H9 (cell line): ENCODE measurements at regions not wholly inside any gene's neighbourhood (a gene's known extent, or its start where the extent isn't known, plus 50 kb on each side); places are given as distances from the start of the nearest gene placed in this dataset.

Experiments
- DNase-seq: peaks from one replicate; pipeline ENCODE4 v3.0.0-alpha.2; 2017
- H2AFZ ChIP-seq: one replicate; pipeline ENCODE4 v1.6.1; 2013; ENCODE audit warnings: mild to moderate bottlenecking, low read length, control low read depth, moderate library complexity
- H2AK5ac ChIP-seq: 2 replicates; pipeline ENCODE4 v1.6.1; 2013; ENCODE audit warnings: low read length, control low read depth, mixed read lengths; ENCODE audit not compliant: insufficient read length
- H2BK120ac ChIP-seq: one replicate; pipeline ENCODE4 v1.6.1; 2013; ENCODE audit warnings: low read depth, mild to moderate bottlenecking, low read length, control low read depth, inconsistent platforms; ENCODE audit not compliant: poor library complexity, severe bottlenecking
- H2BK12ac ChIP-seq: 2 replicates; pipeline ENCODE4 v1.6.1; 2013; ENCODE audit warnings: low read length, control low read depth, mixed read lengths, low read depth; ENCODE audit not compliant: insufficient read length
- H2BK15ac ChIP-seq: 2 replicates; pipeline ENCODE4 v1.6.1; 2013; ENCODE audit warnings: low read depth, low read length, control low read depth
- H2BK20ac ChIP-seq: one replicate; pipeline ENCODE4 v1.6.1; 2013; ENCODE audit warnings: low read depth, mild to moderate bottlenecking, low read length, control low read depth, inconsistent platforms; ENCODE audit not compliant: poor library complexity, severe bottlenecking
- H2BK5ac ChIP-seq: 2 replicates; pipeline ENCODE4 v1.6.1; 2013; ENCODE audit warnings: low read length, control low read depth, mixed read lengths; ENCODE audit not compliant: insufficient read length
- H3K14ac ChIP-seq: 2 replicates; pipeline ENCODE4 v1.6.1; 2013; ENCODE audit warnings: low read length, control low read depth; ENCODE audit not compliant: insufficient read depth
- H3K18ac ChIP-seq: 2 replicates; pipeline ENCODE4 v1.6.1; 2013; ENCODE audit warnings: low read depth, mild to moderate bottlenecking, mixed read lengths, low read length, control low read depth; ENCODE audit not compliant: insufficient read length
- H3K23ac ChIP-seq: 2 replicates; pipeline ENCODE4 v1.6.1; 2013; ENCODE audit warnings: low read length, control low read depth, mixed read lengths, low read depth; ENCODE audit not compliant: insufficient read length
- H3K23me2 ChIP-seq: 2 replicates; pipeline ENCODE4 v1.6.1; 2013; ENCODE audit warnings: low read depth, mild to moderate bottlenecking, mixed read lengths, low read length, control low read depth; ENCODE audit not compliant: insufficient read length, poor library complexity, severe bottlenecking
- H3K27ac ChIP-seq: 2 replicates; pipeline ENCODE4 v1.5.1; 2013; ENCODE audit warnings: low read length, control low read depth, mixed read lengths, low read depth; ENCODE audit not compliant: insufficient read length
- H3K27me3 ChIP-seq: 2 replicates; pipeline ENCODE4 v1.6.1; 2013; ENCODE audit warnings: low read length, control low read depth, inconsistent platforms; ENCODE audit not compliant: insufficient read depth
- H3K4ac ChIP-seq: 2 replicates; pipeline ENCODE4 v1.6.1; 2013; ENCODE audit warnings: low read depth, mild to moderate bottlenecking, control low read depth, inconsistent platforms, low read length, moderate library complexity
- H3K4me1 ChIP-seq: 2 replicates; pipeline ENCODE4 v1.6.1; 2013; ENCODE audit warnings: low read length, control low read depth, inconsistent platforms; ENCODE audit not compliant: insufficient read depth
- H3K4me2 ChIP-seq: 2 replicates; pipeline ENCODE4 v1.6.1; 2013; ENCODE audit warnings: low read length, control low read depth, mixed read lengths; ENCODE audit not compliant: insufficient read length, insufficient read depth
- H3K56ac ChIP-seq: 2 replicates; pipeline ENCODE4 v1.6.1; 2013; ENCODE audit warnings: low read depth, mild to moderate bottlenecking, mixed read lengths, low read length, control low read depth; ENCODE audit not compliant: insufficient read length
- H3K79me1 ChIP-seq: 2 replicates; pipeline ENCODE4 v1.6.1; 2013; ENCODE audit warnings: low read depth, mild to moderate bottlenecking, moderate library complexity, low read length, control low read depth, inconsistent platforms; ENCODE audit not compliant: insufficient read depth, poor library complexity, severe bottlenecking
- H3K79me2 ChIP-seq: 2 replicates; pipeline ENCODE4 v1.6.1; 2013; ENCODE audit warnings: low read length, control low read depth, inconsistent platforms; ENCODE audit not compliant: insufficient read depth
- H3K9ac ChIP-seq: 2 replicates; pipeline ENCODE4 v1.6.1; 2013; ENCODE audit warnings: low read length, control low read depth, mixed read lengths; ENCODE audit not compliant: insufficient read length; ENCODE audit errors: extremely low read depth
- H3K9me3 ChIP-seq: one replicate; pipeline ENCODE4 v1.6.1; 2013; ENCODE audit warnings: low read depth, low read length, inconsistent platforms; ENCODE audit not compliant: control insufficient read depth
- H3T11ph ChIP-seq: one replicate; pipeline ENCODE4 v1.6.1; 2013; ENCODE audit warnings: mild to moderate bottlenecking, low read length, control low read depth, inconsistent platforms
- H4K20me1 ChIP-seq: one replicate; pipeline ENCODE4 v1.6.1; 2013; ENCODE audit not compliant: control insufficient read depth, insufficient read length, insufficient read depth
- H4K5ac ChIP-seq: 2 replicates; pipeline ENCODE4 v1.6.1; 2013; ENCODE audit warnings: low read depth, mild to moderate bottlenecking, mixed read lengths, low read length, control low read depth; ENCODE audit not compliant: insufficient read length
- H4K8ac ChIP-seq: replicated peaks from 2 replicates; pipeline ENCODE4 v1.6.1; 2013; ENCODE audit warnings: low read length, control low read depth, mixed read lengths, low read depth; ENCODE audit not compliant: insufficient read length
- H4K91ac ChIP-seq: 2 replicates; pipeline ENCODE4 v1.6.1; 2013; ENCODE audit warnings: low read depth, mild to moderate bottlenecking, moderate library complexity, mixed read lengths, low read length, control low read depth; ENCODE audit not compliant: insufficient read length
- H3K27ac Mint-ChIP-seq, 3 experiments: 2 replicates in 2 of 3; 3 replicates in 1 of 3; pipeline ENCODE4 v1.8.0; 2020 to 2021; ENCODE audit warnings: mixed read lengths in 3 of 3, mild to moderate bottlenecking in 1 of 3, moderate library complexity in 1 of 3
- H3K27me3 Mint-ChIP-seq: 2 replicates; pipeline ENCODE4 v1.8.0; 2021; ENCODE audit warnings: low read depth, mild to moderate bottlenecking, moderate library complexity, mixed read lengths
- H3K36me3 Mint-ChIP-seq, 3 experiments: 2 replicates in 2 of 3; 3 replicates in 1 of 3; pipeline ENCODE4 v1.8.0; 2020 to 2021; ENCODE audit warnings: low read depth in 3 of 3, mixed read lengths in 3 of 3; ENCODE audit not compliant: insufficient read depth in 1 of 3
- H3K4me1 Mint-ChIP-seq, 2 experiments: 2 replicates each; pipeline ENCODE4 v1.8.0; 2020; ENCODE audit warnings: mixed read lengths in 2 of 2
- H3K4me3 Mint-ChIP-seq, 2 experiments: 2 replicates in 1 of 2; 3 replicates in 1 of 2; pipeline ENCODE4 v1.8.0; 2020 to 2021; ENCODE audit warnings: mild to moderate bottlenecking in 2 of 2, mixed read lengths in 2 of 2, moderate library complexity in 1 of 2
- H3K9me3 Mint-ChIP-seq, 2 experiments: 2 replicates in 1 of 2; 3 replicates in 1 of 2; pipeline ENCODE4 v1.8.0; 2020; ENCODE audit warnings: mild to moderate bottlenecking in 2 of 2, mixed read lengths in 2 of 2, moderate library complexity in 1 of 2
- CTCF ChIP-seq: fragments of 200-600 bp; sonication (generic); conservative IDR thresholded peaks from 3 replicates; pipeline ENCODE4 v1.8.0; 2021; ENCODE audit warnings: antibody characterized with exemption, mild to moderate bottlenecking
- WGBS: extraction: QIAGEN DNeasy Blood & Tissue Kit; methylation state at CpG from one replicate; pipeline ENCODE4 v1.1.7; 2013; ENCODE audit warnings: missing lambda C conversion rate, low lambda C conversion rate, mixed read lengths; ENCODE audit not compliant: insufficient read length; ENCODE audit errors: extremely low coverage; 5-methylcytosine and 5-hydroxymethylcytosine counted together

- peaks cover 49% of the 10 kb centered on the region for H3K9me3 ChIP-seq
- WGBS: no CpG with 5 or more reads among the region's 3 CpGs
- no peak overlapping the region for H2AK5ac ChIP-seq
- H2BK120ac ChIP-seq: no peak overlapping the region
- H3K9ac ChIP-seq: no peak overlapping the region
- H3K27ac ChIP-seq: no peak overlapping the region
- H2BK5ac ChIP-seq: no peak overlapping the region
- no peak overlapping the region for H3K4me3 Mint-ChIP-seq
- no peaks in the 10 kb centered on the region for H3K79me1 ChIP-seq
- no peak for DNase-seq
- H2AFZ ChIP-seq: no peak overlapping the region
- H4K5ac ChIP-seq: no peak overlapping the region
- H4K91ac ChIP-seq: no peak overlapping the region
- H3K18ac ChIP-seq: no peak overlapping the region
- H3K9me3 Mint-ChIP-seq: peaks cover 76 to 82% of the 10 kb centered on the region in 2 experiments
- H3K23me2 ChIP-seq: no peaks in the 10 kb centered on the region
- H3K4ac ChIP-seq: no peak overlapping the region
- no peaks in the 10 kb centered on the region for H3K27me3 ChIP-seq
- peaks cover 8% of the 10 kb centered on the region for H3K27me3 Mint-ChIP-seq
- H3K4me1 ChIP-seq: no peaks in the 10 kb centered on the region
- no peaks in the 10 kb centered on the region for H4K20me1 ChIP-seq
- H3K14ac ChIP-seq: no peak overlapping the region
- no peak overlapping the region for H2BK12ac ChIP-seq
- H3K36me3 Mint-ChIP-seq: peaks cover 13 to 38% (median 17%) of the 10 kb centered on the region in 3 experiments; a peak in 6 of 7 replicates
- no peak overlapping the region for H3K4me2 ChIP-seq
- H3K4me1 Mint-ChIP-seq: no peaks in the 10 kb centered on the region
- H3K56ac ChIP-seq: no peak overlapping the region
- TF ChIP-seq CTCF: no peak
- no peak overlapping the region for H2BK20ac ChIP-seq
- H3T11ph ChIP-seq: no peak overlapping the region
- H4K8ac ChIP-seq: no peak overlapping the region
- no peak overlapping the region for H3K27ac Mint-ChIP-seq
- H2BK15ac ChIP-seq: no peak overlapping the region
- no peaks in the 10 kb centered on the region for H3K79me2 ChIP-seq
- H3K23ac ChIP-seq: no peak overlapping the region
Measured at GRCh38 chr14:105773584-105773983, 247.2 kb downstream of the TMEM121 start.
